HG02610 (cell line): ENCODE measurements at regions not wholly inside any gene's neighbourhood (a gene's known extent, or its start where the extent isn't known, plus 50 kb on each side); places are given as distances from the start of the nearest gene placed in this dataset.
"Not testable (repeated sequence)": the region's sequence is repeated elsewhere in the genome, so short reads cannot be mapped to it uniquely, and the experiment has no call there.

ENCODE experiments used
- ATAC-seq: cut with Tn5 transposase; IDR thresholded peaks from one replicate; pipeline ENCODE4 v1.9.1; 2021; ENCODE audit warnings: mild to moderate bottlenecking, moderate library complexity; ENCODE audit not compliant: unreplicated experiment

- no peak for ATAC-seq
These were observed 1362.2 kb downstream of the OLFM4 start for GRCh38 chr13:54390841-54391240.

GRCh38 chr13:54394085-54394700, 1365.6 kb downstream of the OLFM4 start:
- ATAC-seq: no peak

- no peak for ATAC-seq
These were observed 1366.3 kb downstream of the OLFM4 start for GRCh38 chr13:54394908-54395307.

- ATAC-seq: no peak
These were observed 1373.9 kb downstream of the OLFM4 start for GRCh38 chr13:54402495-54402894.

GRCh38 chr13:54415753-54416366, 1387.2 kb downstream of the OLFM4 start:
- no peak for ATAC-seq

GRCh38 chr13:54422946-54423345, 1394.3 kb downstream of the OLFM4 start:
- not testable (repeated sequence) for ATAC-seq

GRCh38 chr13:54424344-54424743, 1395.7 kb downstream of the OLFM4 start:
- ATAC-seq: no peak

GRCh38 chr13:54433493-54434206, 1405.0 kb downstream of the OLFM4 start:
- ATAC-seq: no peak

GRCh38 chr13:54440853-54441400, 1412.3 kb downstream of the OLFM4 start:
- not testable (repeated sequence) for ATAC-seq

GRCh38 chr13:54445453-54445852, 1416.8 kb downstream of the OLFM4 start:
- no peak for ATAC-seq

GRCh38 chr13:54445865-54446264, 1417.3 kb downstream of the OLFM4 start:
- no peak for ATAC-seq

GRCh38 chr13:54449922-54450321, 1421.3 kb downstream of the OLFM4 start:
- no peak for ATAC-seq

GRCh38 chr13:54484166-54484565, 1455.6 kb downstream of the OLFM4 start:
- no peak for ATAC-seq

GRCh38 chr13:54486421-54487166, 1458.0 kb downstream of the OLFM4 start:
- ATAC-seq: no peak

GRCh38 chr13:54489359-54489758, 1460.7 kb downstream of the OLFM4 start:
- no peak for ATAC-seq

GRCh38 chr13:54492995-54493394, 1464.4 kb downstream of the OLFM4 start:
- no peak for ATAC-seq

- no peak for ATAC-seq
These were observed 1482.8 kb downstream of the OLFM4 start for GRCh38 chr13:54511366-54511765.

GRCh38 chr13:54513254-54513653, 1484.6 kb downstream of the OLFM4 start:
- no peak for ATAC-seq

GRCh38 chr13:54536112-54536511, 1507.5 kb downstream of the OLFM4 start:
- no peak for ATAC-seq

GRCh38 chr13:54563286-54563685, 1534.7 kb downstream of the OLFM4 start:
- no peak for ATAC-seq

GRCh38 chr13:54572037-54572436, 1543.4 kb downstream of the OLFM4 start:
- not testable (repeated sequence) for ATAC-seq
